ENCODE measurements at regions not wholly inside any gene's neighbourhood (a gene's known extent, or its start where the extent isn't known, plus 50 kb on each side); places are given as distances from the start of the nearest gene placed in this dataset.

- TF ChIP-seq POLR2A (IDR thresholded peaks at IDR 0.05) (no peak), EP300 (IDR thresholded peaks at IDR 0.05) (no peak)
- TF ChIP-seq, protein P1, sequence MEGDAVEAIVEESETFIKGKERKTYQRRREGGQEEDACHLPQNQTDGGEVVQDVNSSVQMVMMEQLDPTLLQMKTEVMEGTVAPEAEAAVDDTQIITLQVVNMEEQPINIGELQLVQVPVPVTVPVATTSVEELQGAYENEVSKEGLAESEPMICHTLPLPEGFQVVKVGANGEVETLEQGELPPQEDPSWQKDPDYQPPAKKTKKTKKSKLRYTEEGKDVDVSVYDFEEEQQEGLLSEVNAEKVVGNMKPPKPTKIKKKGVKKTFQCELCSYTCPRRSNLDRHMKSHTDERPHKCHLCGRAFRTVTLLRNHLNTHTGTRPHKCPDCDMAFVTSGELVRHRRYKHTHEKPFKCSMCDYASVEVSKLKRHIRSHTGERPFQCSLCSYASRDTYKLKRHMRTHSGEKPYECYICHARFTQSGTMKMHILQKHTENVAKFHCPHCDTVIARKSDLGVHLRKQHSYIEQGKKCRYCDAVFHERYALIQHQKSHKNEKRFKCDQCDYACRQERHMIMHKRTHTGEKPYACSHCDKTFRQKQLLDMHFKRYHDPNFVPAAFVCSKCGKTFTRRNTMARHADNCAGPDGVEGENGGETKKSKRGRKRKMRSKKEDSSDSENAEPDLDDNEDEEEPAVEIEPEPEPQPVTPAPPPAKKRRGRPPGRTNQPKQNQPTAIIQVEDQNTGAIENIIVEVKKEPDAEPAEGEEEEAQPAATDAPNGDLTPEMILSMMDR (IDR thresholded peaks at IDR 0.05): no peak
Measured at GRCh38 chr2:47250586-47251403, 74.5 kb upstream of the CALM2 start.

Data from stomach (tissue), 4 donors.